ENCODE measurements at regions not wholly inside any gene's neighbourhood (a gene's known extent, or its start where the extent isn't known, plus 50 kb on each side); places are given as distances from the start of the nearest gene placed in this dataset.

DNA sequence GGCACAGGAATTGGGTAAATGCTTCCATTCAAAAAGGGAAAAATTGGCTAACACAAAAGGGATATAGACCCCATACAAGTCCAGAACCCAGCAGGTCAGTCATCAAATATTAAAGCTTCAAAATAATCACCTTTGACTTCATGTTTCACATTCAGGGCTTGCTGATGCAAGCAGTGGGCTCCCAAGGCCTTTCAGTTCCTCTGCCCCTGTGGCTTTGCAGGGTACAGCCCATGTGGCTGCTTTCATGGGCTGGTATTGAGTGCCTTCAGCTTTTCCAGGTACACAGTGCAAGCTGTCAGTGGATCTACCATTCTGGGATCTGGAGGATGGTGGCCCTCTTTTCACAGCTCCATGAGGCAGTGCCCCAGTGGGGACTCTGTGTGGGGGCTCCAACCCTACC is 253.0 kb downstream of the TECRL start:
- TF ChIP-seq CTCF (IDR thresholded peaks at IDR 0.05) (no peak), POLR2A (IDR thresholded peaks at IDR 0.05) (no peak), POLR2AphosphoS5 (IDR thresholded peaks at IDR 0.05) (no peak), EP300 (IDR thresholded peaks at IDR 0.05; ENCODE audit: low read depth) (no peak)
